Thyroid gland (tissue), 4 donors: ENCODE measurements at regions not wholly inside any gene's neighbourhood (a gene's known extent, or its start where the extent isn't known, plus 50 kb on each side); places are given as distances from the start of the nearest gene placed in this dataset.

Experiments used
- POLR2A ChIP-seq, 2 donors: fragments of 450-650 bp; IDR thresholded peaks; one replicate each; pipeline ENCODE4 v1.6.1; 2017; ENCODE audit warnings: antibody characterized with exemption in 2 of 2, mild to moderate bottlenecking in 2 of 2, moderate library complexity in 1 of 2
- TF ChIP-seq, protein P1 (sequence below), 6 experiments: fragments of 200-600 bp in 3 of 6; fragments of 450-650 bp in 3 of 6; sonication (generic) in 3 of 6; IDR thresholded peaks; one replicate each; pipeline ENCODE4 v1.5.1; 2016 to 2019; ENCODE audit warnings: antibody characterized with exemption in 6 of 6, mild to moderate bottlenecking in 2 of 6, inconsistent platforms in 1 of 6, moderate library complexity in 1 of 6

DNA sequence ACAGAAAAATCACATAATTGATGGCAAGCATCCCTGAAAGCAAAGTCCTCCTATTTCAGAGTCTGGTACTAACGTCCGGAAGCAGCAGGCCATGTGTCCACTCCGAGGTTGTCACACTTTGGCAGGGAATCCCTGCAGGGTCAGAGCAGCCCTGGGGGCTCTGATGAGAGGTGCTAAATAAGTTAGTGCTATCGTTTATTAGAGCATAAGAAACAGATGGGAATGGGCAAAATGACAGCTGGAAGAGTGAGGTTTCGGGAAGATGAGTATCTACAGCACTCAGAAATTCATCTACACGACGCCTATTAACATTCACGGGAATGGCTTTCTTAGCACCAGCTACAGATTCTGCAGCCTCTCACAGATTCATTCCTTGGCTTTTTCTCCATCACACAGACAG is 465.4 kb upstream of the PSMD7 start:
- TF ChIP-seq, protein P1, sequence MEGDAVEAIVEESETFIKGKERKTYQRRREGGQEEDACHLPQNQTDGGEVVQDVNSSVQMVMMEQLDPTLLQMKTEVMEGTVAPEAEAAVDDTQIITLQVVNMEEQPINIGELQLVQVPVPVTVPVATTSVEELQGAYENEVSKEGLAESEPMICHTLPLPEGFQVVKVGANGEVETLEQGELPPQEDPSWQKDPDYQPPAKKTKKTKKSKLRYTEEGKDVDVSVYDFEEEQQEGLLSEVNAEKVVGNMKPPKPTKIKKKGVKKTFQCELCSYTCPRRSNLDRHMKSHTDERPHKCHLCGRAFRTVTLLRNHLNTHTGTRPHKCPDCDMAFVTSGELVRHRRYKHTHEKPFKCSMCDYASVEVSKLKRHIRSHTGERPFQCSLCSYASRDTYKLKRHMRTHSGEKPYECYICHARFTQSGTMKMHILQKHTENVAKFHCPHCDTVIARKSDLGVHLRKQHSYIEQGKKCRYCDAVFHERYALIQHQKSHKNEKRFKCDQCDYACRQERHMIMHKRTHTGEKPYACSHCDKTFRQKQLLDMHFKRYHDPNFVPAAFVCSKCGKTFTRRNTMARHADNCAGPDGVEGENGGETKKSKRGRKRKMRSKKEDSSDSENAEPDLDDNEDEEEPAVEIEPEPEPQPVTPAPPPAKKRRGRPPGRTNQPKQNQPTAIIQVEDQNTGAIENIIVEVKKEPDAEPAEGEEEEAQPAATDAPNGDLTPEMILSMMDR (IDR thresholded peaks at IDR 0.05), result no peak
- no peak for TF ChIP-seq POLR2A (IDR thresholded peaks at IDR 0.05)
